B cell (primary cell): ENCODE measurements at regions not wholly inside any gene's neighbourhood (a gene's known extent, or its start where the extent isn't known, plus 50 kb on each side); places are given as distances from the start of the nearest gene placed in this dataset.

Experiments
- ATAC-seq: fragments of 200-7000 bp; cut with Tn5 transposase; one replicate; pipeline ENCODE4 v1.10.0; 2021; ENCODE audit warnings: low read depth, mild to moderate bottlenecking, moderate number of reproducible peaks, moderate library complexity
- CTCF ChIA-PET: fragments of 350-600 bp; sonication (Branson Sonifier 250); formaldehyde crosslinking; loops from one replicate; lab custom pipeline; 2021; ENCODE audit warnings: antibody characterized with exemption, inconsistent platforms; lab: Charles Lee
- POLR2A ChIA-PET: fragments of 350-600 bp; sonication (Branson Sonifier 250); formaldehyde crosslinking; loops from one replicate; lab custom pipeline; 2021; ENCODE audit warnings: antibody characterized with exemption; lab: Charles Lee
- DNase-seq: peaks from one replicate; pipeline ENCODE4 v3.0.0; 2013
- H2AFZ ChIP-seq: 2 replicates; pipeline ENCODE4 v1.6.1; 2012; ENCODE audit warnings: mild to moderate bottlenecking, low read depth, low read length; ENCODE audit not compliant: insufficient read depth, poor library complexity, severe bottlenecking
- H3K27ac ChIP-seq, 2 donors: 1 replicate in 1 of 2; 2 replicates in 1 of 2; pipeline ENCODE4 v1.5.1; 2012 to 2013; ENCODE audit warnings: low read length in 2 of 2, mild to moderate bottlenecking in 2 of 2, moderate library complexity in 1 of 2
- H3K27me3 ChIP-seq, 4 experiments: fragments of 200-600 bp in 1 of 4; sonication (generic) in 1 of 4; replicated peaks in 1 of 4; 1 replicate in 2 of 4; 2 replicates in 2 of 4; pipeline versions ENCODE4 v1.6.1 to v1.7.0; 2013 to 2016; ENCODE audit warnings: low read length in 3 of 4, mild to moderate bottlenecking in 2 of 4, mixed read lengths in 1 of 4, moderate library complexity in 1 of 4; ENCODE audit not compliant: insufficient read depth in 4 of 4, control insufficient read depth in 3 of 4; ENCODE audit errors: control extremely low read depth in 1 of 4
- H3K36me3 ChIP-seq, 2 experiments: replicated peaks in 1 of 2; 1 replicate in 1 of 2; 2 replicates in 1 of 2; pipeline versions ENCODE4 v1.6.1 to v1.7.1; 2013; ENCODE audit warnings: low read length in 1 of 2; ENCODE audit not compliant: insufficient read depth in 2 of 2, control insufficient read depth in 1 of 2; ENCODE audit errors: control extremely low read depth in 1 of 2, extremely low read depth in 1 of 2
- H3K4me1 ChIP-seq, 2 donors: fragments of 200-600 bp in 1 of 2; sonication (generic) in 1 of 2; 1 replicate in 1 of 2; 2 replicates in 1 of 2; pipeline versions ENCODE4 v1.5.1 to v1.6.1; 2013 to 2017; ENCODE audit warnings: low read length in 2 of 2; ENCODE audit not compliant: control insufficient read depth in 2 of 2, insufficient read depth in 2 of 2
- H3K4me2 ChIP-seq: replicated peaks from 2 replicates; pipeline ENCODE3; 2012; ENCODE audit warnings: mild to moderate bottlenecking, low read depth, low read length; ENCODE audit not compliant: poor library complexity, severe bottlenecking
- H3K4me3 ChIP-seq, 5 experiments: fragments of 200-600 bp in 1 of 5; sonication (generic) in 1 of 5; 1 replicate in 3 of 5; 2 replicates in 2 of 5; pipeline versions ENCODE4 v1.5.1 to v1.7.0; 2011 to 2016; ENCODE audit warnings: low read length in 4 of 5, mild to moderate bottlenecking in 4 of 5, low read depth in 2 of 5, control low read depth in 1 of 5, moderate library complexity in 1 of 5; ENCODE audit not compliant: insufficient read depth in 1 of 5; ENCODE audit errors: control extremely low read depth in 1 of 5, extremely low read depth in 1 of 5
- H3K79me2 ChIP-seq: fragments of 200-600 bp; sonication (generic); one replicate; pipeline ENCODE4 v1.6.0; 2016; ENCODE audit warnings: low read length; ENCODE audit not compliant: control insufficient read depth, insufficient read depth
- H3K9ac ChIP-seq: fragments of 200-600 bp; sonication (generic); 2 replicates; pipeline ENCODE4 v1.6.1; 2017; ENCODE audit warnings: mild to moderate bottlenecking, low read length, moderate library complexity
- H3K9me3 ChIP-seq, 3 donors: one replicate each; pipeline versions ENCODE4 v1.6.1 to v1.7.1; 2013; ENCODE audit warnings: low read length in 2 of 3; ENCODE audit not compliant: control insufficient read depth in 2 of 3, insufficient read depth in 1 of 3; ENCODE audit errors: control extremely low read depth in 1 of 3
- H4K20me1 ChIP-seq: 2 replicates; pipeline ENCODE4 v1.6.0; 2012; ENCODE audit warnings: mild to moderate bottlenecking, low read length; ENCODE audit not compliant: insufficient read depth, control insufficient read depth, poor library complexity, severe bottlenecking
- H3K27ac Mint-ChIP-seq: one replicate; pipeline ENCODE4 v1.8.0; 2021; ENCODE audit warnings: mixed read lengths
- H3K27me3 Mint-ChIP-seq: one replicate; pipeline ENCODE4 v1.8.0; 2021; ENCODE audit warnings: mixed read lengths
- H3K4me1 Mint-ChIP-seq: one replicate; pipeline ENCODE4 v1.8.0; 2021; ENCODE audit warnings: mixed read lengths
- H3K4me3 Mint-ChIP-seq: one replicate; pipeline ENCODE4 v1.8.0; 2021; ENCODE audit warnings: mixed read lengths
- H3K9me3 Mint-ChIP-seq: one replicate; pipeline ENCODE4 v1.8.0; 2022; ENCODE audit warnings: mixed read lengths; ENCODE audit not compliant: insufficient read depth
- CTCF ChIP-seq: fragments of 200-600 bp; IDR thresholded peaks from one replicate; pipeline ENCODE4 v1.8.0; 2022; ENCODE audit warnings: antibody characterized with exemption, mild to moderate bottlenecking
- EZH2 ChIP-seq: IDR thresholded peaks from 2 replicates; pipeline ENCODE4 v1.6.1; 2012; ENCODE audit warnings: borderline replicate concordance, low read depth, mild to moderate bottlenecking, moderate library complexity, low read length; ENCODE audit not compliant: insufficient read depth, poor library complexity, severe bottlenecking
- WGBS: methylation state at CpG from one replicate; pipeline ENCODE4 v1.1.5; 2013; ENCODE audit warnings: missing lambda C conversion rate; ENCODE audit not compliant: insufficient coverage; 5-methylcytosine and 5-hydroxymethylcytosine counted together
- intact Hi-C: fragments of 100-400 bp; cut with micrococcal nuclease; formaldehyde crosslinking; loops from one replicate; pipeline ENCODE4 v1.10.0; 2022

GRCh38 chr13:77390391-77390790, 63.5 kb upstream of the MYCBP2 start:
- DNase-seq: no peak
- WGBS: 92% methylated on average over 2 of the region's 3 CpGs
- no peak overlapping the region for H3K4me3 Mint-ChIP-seq
- no peaks in the 10 kb centered on the region for H3K36me3 ChIP-seq
- no peak overlapping the region for H3K27ac ChIP-seq
- H3K9me3 ChIP-seq: no peaks in the 10 kb centered on the region
- H3K27ac Mint-ChIP-seq: no peak overlapping the region
- no peak overlapping the region for H3K4me2 ChIP-seq
- no peaks in the 10 kb centered on the region for H3K27me3 Mint-ChIP-seq
- no peak overlapping the region for H3K4me3 ChIP-seq
- H3K9me3 Mint-ChIP-seq: no peaks in the 10 kb centered on the region
- POLR2A ChIA-PET: no interaction called here
- no peak for ATAC-seq
- H3K79me2 ChIP-seq: no peaks in the 10 kb centered on the region
- no peak for TF ChIP-seq CTCF
- no peak for TF ChIP-seq EZH2
- H4K20me1 ChIP-seq: no peaks in the 10 kb centered on the region
- peaks cover 0 to 4% of the 10 kb centered on the region in 2 donors for H3K4me1 ChIP-seq
- no peak overlapping the region for H2AFZ ChIP-seq
- no peaks in the 10 kb centered on the region for H3K27me3 ChIP-seq
- CTCF ChIA-PET: no interaction called here
- intact Hi-C loops: no loop called here
- no peak overlapping the region for H3K9ac ChIP-seq
- H3K4me1 Mint-ChIP-seq: peaks cover 11% of the 10 kb centered on the region

- Histone ChIP-seq H3K27me3 (no peaks in the 10 kb centered on the region), H2AFZ (no peak overlapping the region), H3K9me3 (no peaks in the 10 kb centered on the region), H3K36me3 (no peaks in the 10 kb centered on the region), H4K20me1 (no peaks in the 10 kb centered on the region), H3K4me2 (no peak overlapping the region), H3K4me3 (no peak overlapping the region), H3K9ac (no peak overlapping the region), H3K27ac (no peak overlapping the region), H3K79me2 (no peaks in the 10 kb centered on the region), H3K4me1 (peaks cover 0 to 4% of the 10 kb centered on the region in 2 donors)
- H3K27me3 Mint-ChIP-seq: no peaks in the 10 kb centered on the region
- no peak overlapping the region for H3K27ac Mint-ChIP-seq
- ChIA-PET POLR2A (no interaction called here), CTCF (interaction anchor here (1.3 kb wide), 1 partner anchor 89 kb away, joined by 3 read pairs; no protein-coding TSS in a partner anchor)
- DNase-seq (no peak), ATAC-seq (no peak)
- intact Hi-C loops: no loop called here
- H3K4me1 Mint-ChIP-seq: peaks cover 11% of the 10 kb centered on the region
- TF ChIP-seq EZH2 (no peak), CTCF (no peak)
- no peak overlapping the region for H3K4me3 Mint-ChIP-seq
- no peaks in the 10 kb centered on the region for H3K9me3 Mint-ChIP-seq
Observed at GRCh38 chr13:77389625-77390000, 62.7 kb upstream of the MYCBP2 start.
